GM21619 (cell line): ENCODE measurements at regions not wholly inside any gene's neighbourhood (a gene's known extent, or its start where the extent isn't known, plus 50 kb on each side); places are given as distances from the start of the nearest gene placed in this dataset.
A peak's percentile ranks its signal among the peaks of the same experiment; 100 is the strongest.
"Not testable (repeated sequence)": the region's sequence is repeated elsewhere in the genome, so short reads cannot be mapped to it uniquely, and the experiment has no call there.

ENCODE experiments used
- ATAC-seq: cut with Tn5 transposase; IDR thresholded peaks from one replicate; pipeline ENCODE4 v1.9.1; 2021; ENCODE audit not compliant: unreplicated experiment

GRCh38 chr9:117775591-117775990 is 71.4 kb downstream of the TLR4 start:
- ATAC-seq: no peak

GRCh38 chr9:117777823-117778222 is 73.6 kb downstream of the TLR4 start:
- peak; percentile 61 for ATAC-seq

GRCh38 chr9:117779760-117780159 is 75.6 kb downstream of the TLR4 start:
- ATAC-seq: no peak

- peak; percentile 73 for ATAC-seq
These were observed 79.0 kb downstream of the TLR4 start for GRCh38 chr9:117782931-117783788.

- ATAC-seq: peak; percentile 84
These were observed 79.6 kb downstream of the TLR4 start for GRCh38 chr9:117783828-117784227.

- no peak for ATAC-seq
These were observed 80.8 kb downstream of the TLR4 start for GRCh38 chr9:117784996-117785395.

GRCh38 chr9:117787746-117788145 is 83.5 kb downstream of the TLR4 start:
- no peak for ATAC-seq

- ATAC-seq: no peak
These were observed 91.1 kb downstream of the TLR4 start for GRCh38 chr9:117795271-117795670.

- no peak for ATAC-seq
These were observed 92.5 kb downstream of the TLR4 start for GRCh38 chr9:117796681-117797080.

GRCh38 chr9:117800389-117800788 is 96.2 kb downstream of the TLR4 start:
- ATAC-seq: no peak

- no peak for ATAC-seq
These were observed 105.5 kb downstream of the TLR4 start for GRCh38 chr9:117809751-117810150.

GRCh38 chr9:117815315-117815714 is 111.1 kb downstream of the TLR4 start:
- ATAC-seq: no peak

- no peak for ATAC-seq
These were observed 111.7 kb downstream of the TLR4 start for GRCh38 chr9:117815948-117816347.

- ATAC-seq: no peak
These were observed 117.8 kb downstream of the TLR4 start for GRCh38 chr9:117821954-117822353.

GRCh38 chr9:117823576-117823975 is 119.4 kb downstream of the TLR4 start:
- no peak for ATAC-seq

GRCh38 chr9:117825609-117826347 is 121.6 kb downstream of the TLR4 start:
- ATAC-seq: peak; percentile 97

GRCh38 chr9:117826837-117827236 is 122.6 kb downstream of the TLR4 start:
- no peak for ATAC-seq

- no peak for ATAC-seq
These were observed 123.3 kb downstream of the TLR4 start for GRCh38 chr9:117827456-117827855.

- no peak for ATAC-seq
These were observed 124.3 kb downstream of the TLR4 start for GRCh38 chr9:117828466-117828865.

GRCh38 chr9:117835798-117836197 is 131.6 kb downstream of the TLR4 start:
- peak; percentile 91 for ATAC-seq

GRCh38 chr9:117839862-117840261 is 135.7 kb downstream of the TLR4 start:
- no peak for ATAC-seq

- not testable (repeated sequence) for ATAC-seq
These were observed 147.7 kb downstream of the TLR4 start for GRCh38 chr9:117851836-117852461.
